ENCODE measurements at regions not wholly inside any gene's neighbourhood (a gene's known extent, or its start where the extent isn't known, plus 50 kb on each side); places are given as distances from the start of the nearest gene placed in this dataset.

DNA sequence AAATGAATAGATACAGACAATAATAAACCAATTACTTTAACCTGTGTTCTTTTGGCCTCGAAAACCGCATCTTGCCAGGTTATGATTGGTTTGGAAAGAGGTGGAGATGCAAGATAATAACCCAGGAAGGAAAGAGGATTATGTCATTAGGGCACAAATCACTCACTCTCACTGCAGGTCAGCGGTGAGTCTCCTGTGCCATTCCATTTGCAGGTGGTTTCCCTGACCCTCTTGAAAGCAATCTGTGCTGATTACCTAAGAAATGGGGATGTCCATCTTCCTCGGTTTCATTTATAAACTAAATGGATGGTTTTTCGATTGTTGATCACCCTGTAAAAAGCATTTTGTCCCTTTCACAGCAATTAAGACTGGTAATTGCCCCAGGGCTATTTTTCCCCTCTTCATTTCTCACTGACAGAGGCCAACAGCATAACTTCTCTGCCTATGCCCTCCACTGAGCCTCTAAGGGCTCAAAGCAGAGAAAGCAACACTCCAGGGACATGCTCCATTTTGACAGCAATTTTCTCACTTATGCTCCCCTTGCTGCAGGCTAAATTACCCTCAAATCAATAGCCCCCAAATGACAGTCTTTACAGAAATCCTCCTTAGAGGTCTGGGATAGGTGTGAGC, 257.5 kb downstream of the IPMK start:
- no peaks in the 10 kb centered on the region for H3K27me3 ChIP-seq
- H3K4me3 ChIP-seq, result no peak overlapping the region
- intact Hi-C loops (cut with DNase I), result no loop called here
- H3K36me3 ChIP-seq, result no peaks in the 10 kb centered on the region
- TF ChIP-seq, protein P1, sequence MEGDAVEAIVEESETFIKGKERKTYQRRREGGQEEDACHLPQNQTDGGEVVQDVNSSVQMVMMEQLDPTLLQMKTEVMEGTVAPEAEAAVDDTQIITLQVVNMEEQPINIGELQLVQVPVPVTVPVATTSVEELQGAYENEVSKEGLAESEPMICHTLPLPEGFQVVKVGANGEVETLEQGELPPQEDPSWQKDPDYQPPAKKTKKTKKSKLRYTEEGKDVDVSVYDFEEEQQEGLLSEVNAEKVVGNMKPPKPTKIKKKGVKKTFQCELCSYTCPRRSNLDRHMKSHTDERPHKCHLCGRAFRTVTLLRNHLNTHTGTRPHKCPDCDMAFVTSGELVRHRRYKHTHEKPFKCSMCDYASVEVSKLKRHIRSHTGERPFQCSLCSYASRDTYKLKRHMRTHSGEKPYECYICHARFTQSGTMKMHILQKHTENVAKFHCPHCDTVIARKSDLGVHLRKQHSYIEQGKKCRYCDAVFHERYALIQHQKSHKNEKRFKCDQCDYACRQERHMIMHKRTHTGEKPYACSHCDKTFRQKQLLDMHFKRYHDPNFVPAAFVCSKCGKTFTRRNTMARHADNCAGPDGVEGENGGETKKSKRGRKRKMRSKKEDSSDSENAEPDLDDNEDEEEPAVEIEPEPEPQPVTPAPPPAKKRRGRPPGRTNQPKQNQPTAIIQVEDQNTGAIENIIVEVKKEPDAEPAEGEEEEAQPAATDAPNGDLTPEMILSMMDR (IDR thresholded peaks at IDR 0.05), result no peak
- no peak for TF ChIP-seq POLR2AphosphoS5 (IDR thresholded peaks at IDR 0.05)
- no peak for TF ChIP-seq POLR2A (IDR thresholded peaks at IDR 0.05)
- TF ChIP-seq EP300 (IDR thresholded peaks at IDR 0.05), result no peak
- 71 to 84% methylated on average over 5 of the region's 5 CpGs for WGBS, 2 donors
- no peak for DNase-seq
- H3K4me1 ChIP-seq, result no peaks in the 10 kb centered on the region
- no peaks in the 10 kb centered on the region for H3K9me3 ChIP-seq
- H3K27ac ChIP-seq, result no peak overlapping the region

DNA sequence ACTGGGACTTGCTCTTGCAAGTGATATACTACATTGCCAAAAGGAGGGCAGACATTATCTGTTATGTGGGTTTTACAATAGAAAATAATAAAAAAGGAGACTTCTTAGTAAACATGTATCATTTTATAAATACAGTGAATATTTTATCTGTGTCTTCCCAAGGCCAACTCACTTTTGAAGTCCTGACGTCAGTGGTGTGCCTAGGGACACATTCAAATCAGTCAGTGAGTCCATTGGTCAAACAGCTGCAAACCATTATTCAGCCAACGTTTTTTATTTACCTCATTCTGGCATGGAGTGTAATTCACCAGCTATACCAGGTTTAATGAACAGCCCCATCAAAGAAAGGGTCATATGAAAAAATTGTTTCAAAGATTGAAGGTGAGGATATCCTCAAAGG, 263.7 kb downstream of the IPMK start:
- WGBS, 2 donors, result 43 to 62% methylated on average over 2 of the region's 2 CpGs
- no peaks in the 10 kb centered on the region for H3K4me1 ChIP-seq
- H3K36me3 ChIP-seq, result no peaks in the 10 kb centered on the region
- no peak for DNase-seq
- H3K27me3 ChIP-seq, result no peaks in the 10 kb centered on the region
- no peak overlapping the region for H3K27ac ChIP-seq
- intact Hi-C loops (cut with DNase I), result no loop called here
- no peak overlapping the region for H3K4me3 ChIP-seq
- TF ChIP-seq, protein P1 (IDR thresholded peaks at IDR 0.05), result no peak
- no peak for TF ChIP-seq EP300 (IDR thresholded peaks at IDR 0.05)
- TF ChIP-seq POLR2AphosphoS5 (IDR thresholded peaks at IDR 0.05), result no peak
- TF ChIP-seq POLR2A (IDR thresholded peaks at IDR 0.05), result no peak
- no peaks in the 10 kb centered on the region for H3K9me3 ChIP-seq

DNA sequence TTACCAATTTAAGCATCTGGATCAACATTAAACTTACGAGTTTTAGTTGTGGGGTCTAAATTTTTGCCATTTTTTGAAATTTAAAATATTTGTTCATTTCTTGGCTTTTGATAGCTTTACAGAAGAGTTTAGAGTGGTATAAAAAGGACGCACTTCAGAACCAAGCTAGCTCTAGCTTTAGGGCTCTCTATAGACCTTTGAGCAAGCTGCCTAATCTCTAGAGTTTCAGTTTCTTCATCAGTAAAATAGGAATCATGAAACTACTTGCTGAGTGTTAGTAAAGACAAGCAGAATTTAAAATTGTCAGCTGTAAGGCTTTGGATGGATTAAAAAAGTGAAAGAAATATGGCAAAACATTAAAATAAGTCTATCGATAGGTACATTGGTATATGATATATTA, 266.5 kb downstream of the IPMK start:
- TF ChIP-seq EP300 (IDR thresholded peaks at IDR 0.05) (no peak), POLR2A (IDR thresholded peaks at IDR 0.05) (no peak), POLR2AphosphoS5 (IDR thresholded peaks at IDR 0.05) (no peak)
- TF ChIP-seq, protein P1 (IDR thresholded peaks at IDR 0.05), result no peak
- 75 to 90% methylated on average over 3 of the region's 3 CpGs for WGBS, 2 donors
- no peaks in the 10 kb centered on the region for H3K36me3 ChIP-seq
- H3K9me3 ChIP-seq, result no peaks in the 10 kb centered on the region
- H3K27me3 ChIP-seq, result no peaks in the 10 kb centered on the region
- no peaks in the 10 kb centered on the region for H3K4me1 ChIP-seq
- H3K27ac ChIP-seq, result no peak overlapping the region
- intact Hi-C loops (cut with DNase I), result no loop called here
- DNase-seq, result no peak
- no peak overlapping the region for H3K4me3 ChIP-seq

DNA sequence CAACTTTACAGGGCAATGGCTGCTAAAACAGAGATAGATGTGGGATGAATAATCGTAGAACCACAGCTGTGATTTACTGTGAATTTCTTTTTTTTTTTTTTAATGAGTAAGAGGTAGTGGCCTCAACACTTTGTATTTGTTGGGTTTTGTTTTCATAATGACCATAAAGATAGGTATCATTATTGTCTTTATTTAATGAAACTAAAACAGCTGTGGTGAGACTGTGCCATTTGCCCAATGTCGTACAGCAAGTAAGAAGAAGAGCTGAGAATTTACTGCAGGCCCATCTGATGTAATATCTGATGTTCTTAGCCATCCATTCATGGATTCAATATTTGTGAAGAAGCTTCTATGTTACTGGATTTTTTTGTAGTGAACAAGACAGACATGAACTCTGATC, 271.2 kb downstream of the IPMK start:
- 88 to 91% methylated on average over 2 of the region's 2 CpGs for WGBS, 2 donors
- intact Hi-C loops (cut with DNase I), result no loop called here
- H3K4me1 ChIP-seq, result no peaks in the 10 kb centered on the region
- no peaks in the 10 kb centered on the region for H3K27me3 ChIP-seq
- H3K4me3 ChIP-seq, result no peak overlapping the region
- H3K36me3 ChIP-seq, result no peaks in the 10 kb centered on the region
- no peaks in the 10 kb centered on the region for H3K9me3 ChIP-seq
- no peak for DNase-seq
- no peak overlapping the region for H3K27ac ChIP-seq
- TF ChIP-seq, protein P1 (IDR thresholded peaks at IDR 0.05), result no peak
- TF ChIP-seq EP300 (IDR thresholded peaks at IDR 0.05) (no peak), POLR2A (IDR thresholded peaks at IDR 0.05) (no peak), POLR2AphosphoS5 (IDR thresholded peaks at IDR 0.05) (no peak)

DNA sequence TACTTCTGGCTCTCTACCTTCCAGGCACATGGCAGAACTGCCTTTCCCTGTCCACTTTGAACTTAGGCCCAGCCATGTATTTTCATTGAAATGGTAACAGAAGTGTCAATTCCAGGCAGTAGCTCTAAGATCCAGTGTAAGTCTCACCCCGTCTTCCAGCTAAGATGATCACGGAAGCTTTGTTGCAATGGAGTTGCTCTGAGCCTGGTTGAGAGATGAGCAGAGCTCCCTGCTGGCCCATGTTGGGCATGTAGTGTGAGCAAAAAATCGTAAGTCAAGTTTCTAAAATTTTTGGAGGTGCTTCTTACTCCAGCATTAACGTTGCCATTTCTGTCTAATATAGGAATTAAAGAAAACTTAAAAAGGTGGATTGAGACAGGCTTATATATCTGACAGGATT, 274.4 kb downstream of the IPMK start:
- intact Hi-C loops (cut with DNase I), result no loop called here
- Histone ChIP-seq H3K4me1 (no peaks in the 10 kb centered on the region), H3K27me3 (no peaks in the 10 kb centered on the region), H3K4me3 (no peak overlapping the region), H3K27ac (no peak overlapping the region), H3K9me3 (no peaks in the 10 kb centered on the region), H3K36me3 (no peaks in the 10 kb centered on the region)
- WGBS, 2 donors, result 90 to 91% methylated on average over 4 of the region's 4 CpGs
- DNase-seq, result no peak
- TF ChIP-seq, protein P1 (IDR thresholded peaks at IDR 0.05), result no peak
- TF ChIP-seq POLR2AphosphoS5 (IDR thresholded peaks at IDR 0.05), result no peak

Measured in sigmoid colon (tissue), 6 donors.